IMR-90 (cell line): ENCODE measurements at regions not wholly inside any gene's neighbourhood (a gene's known extent, or its start where the extent isn't known, plus 50 kb on each side); places are given as distances from the start of the nearest gene placed in this dataset.

Source experiments
- ATAC-seq: fragments of 200-7000 bp; cut with Tn5 transposase; 2 replicates; pipeline ENCODE4 v1.9.1; 2020; ENCODE audit warnings: low read depth, mild to moderate bottlenecking, moderate library complexity
- BruUV-seq: library from RNA; stranded (reverse); fragments of 400-500 nt; replicated peaks from 2 replicates; lab custom pipeline; 2021; lab: Mats Ljungman, UMichigan
- CTCF ChIA-PET: fragments of 300-600 bp; formaldehyde crosslinking; extraction: SDS; loops from one replicate; lab custom pipeline; 2021; ENCODE audit warnings: antibody characterized with exemption; lab: Yijun Ruan, JAX
- POLR2A ChIA-PET: fragments of 300-600 bp; sonication (Branson Sonifier 250); formaldehyde crosslinking; loops from one replicate; lab custom pipeline; 2022; ENCODE audit warnings: antibody characterized with exemption; ENCODE audit not compliant: unreplicated experiment; lab: Charles Lee
- DNase-seq: peaks from one replicate; pipeline ENCODE4 v3.0.0; 2013
- H2AFZ ChIP-seq: replicated peaks from 2 replicates; pipeline ENCODE3; 2013; ENCODE audit warnings: low read length, mild to moderate bottlenecking; ENCODE audit not compliant: poor library complexity
- H2AK5ac ChIP-seq: 2 replicates; pipeline ENCODE4 v1.6.1; 2013; ENCODE audit warnings: low read depth, low read length, inconsistent platforms
- H2AK9ac ChIP-seq: replicated peaks from 2 replicates; pipeline ENCODE3; 2013; ENCODE audit warnings: mild to moderate bottlenecking, low read depth, low read length, moderate library complexity; ENCODE audit not compliant: poor library complexity
- H2BK120ac ChIP-seq: 2 replicates; pipeline ENCODE4 v1.6.1; 2013; ENCODE audit warnings: low read depth, low read length, inconsistent platforms
- H2BK15ac ChIP-seq: 3 replicates; pipeline ENCODE4 v1.6.1; 2013; ENCODE audit warnings: low read depth, low read length, inconsistent platforms
- H2BK20ac ChIP-seq: 2 replicates; pipeline ENCODE4 v1.6.1; 2013; ENCODE audit warnings: low read depth, mild to moderate bottlenecking, inconsistent platforms, low read length, moderate library complexity
- H2BK5ac ChIP-seq: 2 replicates; pipeline ENCODE4 v1.6.1; 2013; ENCODE audit warnings: mild to moderate bottlenecking, low read depth, low read length, inconsistent platforms; ENCODE audit not compliant: poor library complexity, severe bottlenecking
- H3K14ac ChIP-seq: replicated peaks from 2 replicates; pipeline ENCODE4 v1.6.1; 2013; ENCODE audit warnings: low read depth, low read length, inconsistent platforms
- H3K18ac ChIP-seq: 2 replicates; pipeline ENCODE4 v1.6.1; 2013; ENCODE audit warnings: low read depth, low read length, control low read depth
- H3K23ac ChIP-seq: 2 replicates; pipeline ENCODE4 v1.6.1; 2013; ENCODE audit warnings: low read depth, low read length, inconsistent platforms
- H3K27ac ChIP-seq: 2 replicates; pipeline ENCODE4 v1.5.1; 2013; ENCODE audit warnings: mild to moderate bottlenecking, control low read depth, low read length; ENCODE audit not compliant: insufficient read depth
- H3K27me3 ChIP-seq: 2 replicates; pipeline ENCODE4 v1.6.1; 2013; ENCODE audit warnings: low read length; ENCODE audit not compliant: control insufficient read depth, insufficient read depth
- H3K36me3 ChIP-seq: 2 replicates; pipeline ENCODE4 v1.6.1; 2013; ENCODE audit warnings: low read length, mixed read lengths; ENCODE audit not compliant: control insufficient read depth, insufficient read depth
- H3K4ac ChIP-seq: 2 replicates; pipeline ENCODE4 v1.6.1; 2013; ENCODE audit warnings: low read depth, low read length, inconsistent platforms
- H3K4me1 ChIP-seq: 2 replicates; pipeline ENCODE4 v1.6.1; 2013; ENCODE audit warnings: low read length, mixed read lengths; ENCODE audit not compliant: control insufficient read depth, insufficient read depth
- H3K4me2 ChIP-seq: 2 replicates; pipeline ENCODE4 v1.6.1; 2013; ENCODE audit warnings: low read depth, mild to moderate bottlenecking, control low read depth, low read length, moderate library complexity
- H3K4me3 ChIP-seq: 2 replicates; pipeline ENCODE4 v1.5.1; 2013; ENCODE audit warnings: low read depth, mild to moderate bottlenecking, control low read depth, low read length, moderate library complexity; ENCODE audit not compliant: insufficient read depth
- H3K56ac ChIP-seq: 2 replicates; pipeline ENCODE4 v1.6.1; 2013; ENCODE audit warnings: low read length, inconsistent platforms; ENCODE audit not compliant: insufficient read depth; ENCODE audit errors: extremely low read depth
- H3K79me1 ChIP-seq, 2 experiments: 2 replicates each; pipeline ENCODE4 v1.6.1; 2013; ENCODE audit warnings: low read length in 2 of 2, inconsistent platforms in 1 of 2, low read depth in 1 of 2
- H3K9ac ChIP-seq: 2 replicates; pipeline ENCODE4 v1.6.1; 2013; ENCODE audit warnings: low read depth, low read length, control low read depth
- H3K9me1 ChIP-seq: 2 replicates; pipeline ENCODE4 v1.6.1; 2013; ENCODE audit warnings: low read length, inconsistent platforms; ENCODE audit not compliant: insufficient read depth
- H3K9me3 ChIP-seq: 2 replicates; pipeline ENCODE4 v1.6.1; 2013; ENCODE audit warnings: low read length; ENCODE audit not compliant: control insufficient read depth, insufficient read depth
- H4K20me1 ChIP-seq: 2 replicates; pipeline ENCODE4 v1.6.1; 2013; ENCODE audit warnings: low read length, inconsistent platforms; ENCODE audit not compliant: insufficient read depth
- H4K5ac ChIP-seq: 2 replicates; pipeline ENCODE4 v1.6.1; 2013; ENCODE audit warnings: mild to moderate bottlenecking, low read depth, low read length, control low read depth
- H4K8ac ChIP-seq, 2 experiments: 2 replicates each; pipeline ENCODE4 v1.6.1; 2013; ENCODE audit warnings: low read depth in 2 of 2, low read length in 2 of 2, control low read depth in 1 of 2, inconsistent platforms in 1 of 2
- H4K91ac ChIP-seq: 2 replicates; pipeline ENCODE4 v1.6.1; 2013; ENCODE audit warnings: low read depth, low read length, inconsistent platforms; ENCODE audit not compliant: insufficient read depth
- CEBPB ChIP-seq: IDR thresholded peaks from 2 replicates; pipeline ENCODE4 v1.6.1; 2012; ENCODE audit warnings: low read depth, low read length, improper control_type of control experiment
- FOS ChIP-seq: fragments of 150-350 bp; IDR thresholded peaks from 2 replicates; pipeline ENCODE4 v1.6.1; 2016; ENCODE audit warnings: low read depth, low read length
- MAFK ChIP-seq: IDR thresholded peaks from 2 replicates; pipeline ENCODE4 v1.6.1; 2012; ENCODE audit warnings: low read depth, low read length, improper control_type of control experiment
- MAZ ChIP-seq: IDR thresholded peaks from 2 replicates; pipeline ENCODE4 v1.6.1; 2012; ENCODE audit warnings: low read depth, mild to moderate bottlenecking, low read length, improper control_type of control experiment, moderate library complexity, borderline replicate concordance
- MXI1 ChIP-seq: IDR thresholded peaks from 2 replicates; pipeline ENCODE4 v1.6.1; 2012; ENCODE audit warnings: low read depth, mild to moderate bottlenecking, low read length, moderate library complexity, borderline replicate concordance
- POLR2A ChIP-seq: IDR thresholded peaks from 2 replicates; pipeline ENCODE4 v1.6.1; 2012; ENCODE audit warnings: mild to moderate bottlenecking, low read depth, low read length
- RAD21 ChIP-seq: IDR thresholded peaks from 2 replicates; pipeline ENCODE4 v1.6.1; 2012; ENCODE audit warnings: low read length, improper control_type of control experiment
- RCOR1 ChIP-seq: IDR thresholded peaks from 2 replicates; pipeline ENCODE4 v1.6.1; 2012; ENCODE audit warnings: mild to moderate bottlenecking, low read length, improper control_type of control experiment; ENCODE audit not compliant: insufficient replicate concordance
- SMC3 ChIP-seq: fragments of 150-350 bp; IDR thresholded peaks from 2 replicates; pipeline ENCODE4 v1.6.1; 2016; ENCODE audit warnings: low read depth, mild to moderate bottlenecking, antibody characterized with exemption, low read length, moderate library complexity
- WGBS, 2 experiments: methylation state at CpG; one replicate each; pipeline versions ENCODE4 v1.1.5 to v1.1.7; 2013; ENCODE audit warnings: missing lambda C conversion rate in 2 of 2; ENCODE audit not compliant: insufficient read length in 1 of 2; ENCODE audit errors: extremely low coverage in 2 of 2; 5-methylcytosine and 5-hydroxymethylcytosine counted together
- dilution Hi-C: fragments of 300-500 bp; cut with HindIII; formaldehyde crosslinking; loops from one replicate; pipeline ENCODE4 v1.14.3; 2018; ENCODE audit warnings: low sequenced_read_pairs; ENCODE audit not compliant: unreplicated experiment
- in situ Hi-C: fragments of 300-500 bp; cut with MboI; formaldehyde crosslinking; loops from 3 replicates; pipeline ENCODE4 v1.14.3; 2019; ENCODE audit warnings: low sequenced_read_pairs, inconsistent platforms, mixed read lengths
- intact Hi-C: fragments of 100-400 bp; cut with micrococcal nuclease; formaldehyde crosslinking; loops from 2 replicates; pipeline ENCODE4 v1.10.0; 2022
- TF ChIP-seq, protein P1 (sequence below): fragments of 150-350 bp; IDR thresholded peaks from 2 replicates; pipeline ENCODE4 v1.6.1; 2016; ENCODE audit warnings: low read depth, mild to moderate bottlenecking, low read length, moderate library complexity, borderline replicate concordance
- TF ChIP-seq, protein P2 (sequence below): fragments of 150-350 bp; IDR thresholded peaks from 2 replicates; pipeline ENCODE4 v1.6.1; 2017; ENCODE audit warnings: mild to moderate bottlenecking, antibody characterized with exemption, low read length, low read depth
- TF ChIP-seq, protein P3 (sequence below): conservative IDR thresholded peaks from 2 replicates; pipeline ENCODE4 v1.5.1; 2012; ENCODE audit warnings: mild to moderate bottlenecking, low read depth, low read length, improper control_type of control experiment

DNA sequence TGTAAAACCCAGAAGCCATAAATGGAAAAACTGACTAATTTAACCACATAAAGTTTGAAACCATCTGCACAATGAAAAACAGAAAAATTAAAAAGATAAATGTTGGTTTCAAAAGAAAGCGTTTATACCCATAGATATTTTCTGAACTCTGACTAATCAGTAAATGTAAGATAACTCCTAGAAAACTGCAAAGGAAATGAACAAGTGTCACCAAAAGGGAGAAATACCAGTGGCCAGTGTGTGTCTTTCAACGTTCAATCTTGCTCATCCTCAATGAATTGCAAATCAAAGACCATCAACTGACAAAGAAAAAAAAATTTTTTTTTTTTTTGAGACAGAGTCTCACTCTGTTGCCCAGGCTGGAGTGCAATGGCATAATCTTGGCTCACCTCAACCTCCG lies 180.1 kb downstream of the SYK start:
- POLR2A ChIA-PET, result no interaction called here
- Histone ChIP-seq H3K27me3 (no peaks in the 10 kb centered on the region), H2AK5ac (no peak overlapping the region), H2AFZ (no peak overlapping the region), H3K9me1 (0 out of 2 replicates have a peak, but pooled peaks cover 9% of the 10 kb centered on the region), H2BK20ac (no peak overlapping the region), H2BK120ac (no peak overlapping the region), H3K4me1 (peaks cover 4% of the 10 kb centered on the region), H4K91ac (no peak overlapping the region), H3K14ac (no peak overlapping the region), H3K4me3 (no peak overlapping the region), H3K27ac (no peak overlapping the region), H3K18ac (no peak overlapping the region), H4K20me1 (no peaks in the 10 kb centered on the region), H4K5ac (no peak overlapping the region), H3K23ac (no peak overlapping the region), H3K9ac (no peak overlapping the region), H2AK9ac (no peak overlapping the region), H2BK15ac (no peak overlapping the region), H3K56ac (no peak overlapping the region), H3K4me2 (no peak overlapping the region), H3K36me3 (no peaks in the 10 kb centered on the region), H2BK5ac (no peak overlapping the region), H4K8ac (no peak overlapping the region), H3K9me3 (no peaks in the 10 kb centered on the region), H3K79me1 (no peaks in the 10 kb centered on the region), H3K4ac (no peak overlapping the region)
- DNase-seq (no peak), ATAC-seq (no peak)
- CTCF ChIA-PET, result no interaction called here
- 100% methylated on average over 1 of the region's 3 CpGs; no CpG with 5 or more reads in 1 of the 2 experiments for WGBS, 2 experiments
- TF ChIP-seq MXI1 (no peak), RCOR1 (no peak), SMC3 (no peak), CEBPB (no peak), MAFK (no peak), MAZ (no peak), RAD21 (no peak), FOS (no peak), POLR2A (no peak)
- TF ChIP-seq, protein P1, sequence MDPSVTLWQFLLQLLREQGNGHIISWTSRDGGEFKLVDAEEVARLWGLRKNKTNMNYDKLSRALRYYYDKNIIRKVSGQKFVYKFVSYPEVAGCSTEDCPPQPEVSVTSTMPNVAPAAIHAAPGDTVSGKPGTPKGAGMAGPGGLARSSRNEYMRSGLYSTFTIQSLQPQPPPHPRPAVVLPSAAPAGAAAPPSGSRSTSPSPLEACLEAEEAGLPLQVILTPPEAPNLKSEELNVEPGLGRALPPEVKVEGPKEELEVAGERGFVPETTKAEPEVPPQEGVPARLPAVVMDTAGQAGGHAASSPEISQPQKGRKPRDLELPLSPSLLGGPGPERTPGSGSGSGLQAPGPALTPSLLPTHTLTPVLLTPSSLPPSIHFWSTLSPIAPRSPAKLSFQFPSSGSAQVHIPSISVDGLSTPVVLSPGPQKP, result no peak
- TF ChIP-seq, protein P2, sequence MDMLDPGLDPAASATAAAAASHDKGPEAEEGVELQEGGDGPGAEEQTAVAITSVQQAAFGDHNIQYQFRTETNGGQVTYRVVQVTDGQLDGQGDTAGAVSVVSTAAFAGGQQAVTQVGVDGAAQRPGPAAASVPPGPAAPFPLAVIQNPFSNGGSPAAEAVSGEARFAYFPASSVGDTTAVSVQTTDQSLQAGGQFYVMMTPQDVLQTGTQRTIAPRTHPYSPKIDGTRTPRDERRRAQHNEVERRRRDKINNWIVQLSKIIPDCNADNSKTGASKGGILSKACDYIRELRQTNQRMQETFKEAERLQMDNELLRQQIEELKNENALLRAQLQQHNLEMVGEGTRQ, result no peak
- TF ChIP-seq, protein P3, sequence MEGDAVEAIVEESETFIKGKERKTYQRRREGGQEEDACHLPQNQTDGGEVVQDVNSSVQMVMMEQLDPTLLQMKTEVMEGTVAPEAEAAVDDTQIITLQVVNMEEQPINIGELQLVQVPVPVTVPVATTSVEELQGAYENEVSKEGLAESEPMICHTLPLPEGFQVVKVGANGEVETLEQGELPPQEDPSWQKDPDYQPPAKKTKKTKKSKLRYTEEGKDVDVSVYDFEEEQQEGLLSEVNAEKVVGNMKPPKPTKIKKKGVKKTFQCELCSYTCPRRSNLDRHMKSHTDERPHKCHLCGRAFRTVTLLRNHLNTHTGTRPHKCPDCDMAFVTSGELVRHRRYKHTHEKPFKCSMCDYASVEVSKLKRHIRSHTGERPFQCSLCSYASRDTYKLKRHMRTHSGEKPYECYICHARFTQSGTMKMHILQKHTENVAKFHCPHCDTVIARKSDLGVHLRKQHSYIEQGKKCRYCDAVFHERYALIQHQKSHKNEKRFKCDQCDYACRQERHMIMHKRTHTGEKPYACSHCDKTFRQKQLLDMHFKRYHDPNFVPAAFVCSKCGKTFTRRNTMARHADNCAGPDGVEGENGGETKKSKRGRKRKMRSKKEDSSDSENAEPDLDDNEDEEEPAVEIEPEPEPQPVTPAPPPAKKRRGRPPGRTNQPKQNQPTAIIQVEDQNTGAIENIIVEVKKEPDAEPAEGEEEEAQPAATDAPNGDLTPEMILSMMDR, result no peak
- dilution Hi-C loops, result no loop called here
- in situ Hi-C loops, result no loop called here
- BruUV-seq, result no TSS peak
- intact Hi-C loops, result no loop called here
